ENCODE measurements at regions not wholly inside any gene's neighbourhood (a gene's known extent, or its start where the extent isn't known, plus 50 kb on each side); places are given as distances from the start of the nearest gene placed in this dataset.

DNA sequence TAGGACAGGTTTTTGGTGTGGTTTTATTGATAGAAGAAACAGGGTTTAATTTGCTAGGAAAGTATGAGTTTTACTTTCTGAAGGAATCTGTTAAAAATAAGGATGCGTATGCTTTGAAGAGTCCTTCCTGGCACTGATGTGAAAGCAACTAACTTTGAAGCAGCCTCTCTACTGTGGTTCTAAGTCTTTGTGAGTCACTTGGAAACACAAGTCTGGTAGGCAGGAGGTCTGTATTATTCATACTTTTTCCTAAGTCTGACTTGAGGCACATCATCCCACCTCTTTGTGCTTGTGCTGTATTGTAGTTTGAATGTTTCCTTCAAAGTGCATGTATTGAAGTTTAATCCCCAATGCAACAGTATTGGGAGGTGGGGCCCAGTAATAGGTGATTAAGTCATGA is 129.0 kb downstream of the TAF11L14 start:
- TF ChIP-seq EZH2 (IDR thresholded peaks at IDR 0.05; ENCODE audit: low read depth, low read length, severe bottlenecking) (no peak), RFX5 (IDR thresholded peaks at IDR 0.05; ENCODE audit: borderline replicate concordance, low read depth, low read length) (no peak), JUN (IDR thresholded peaks at IDR 0.05; ENCODE audit: low read depth, low read length) (no peak), SP1 (IDR thresholded peaks at IDR 0.05; ENCODE audit: low read depth, low read length) (no peak), POLR2AphosphoS5 (IDR thresholded peaks at IDR 0.05; ENCODE audit: low read depth, low read length) (no peak), RBBP5 (IDR thresholded peaks at IDR 0.05; ENCODE audit: borderline replicate concordance, low read depth, low read length) (no peak), SIN3A (conservative IDR thresholded peaks at IDR 0.05 in 1 of 2, IDR thresholded peaks at IDR 0.05 in 1 of 2; ENCODE audit: low read depth in 1 of 2, low read length in 2 of 2) (no peak), BACH1 (IDR thresholded peaks at IDR 0.05; ENCODE audit: low read length) (no peak)
- TF ChIP-seq, protein P1, sequence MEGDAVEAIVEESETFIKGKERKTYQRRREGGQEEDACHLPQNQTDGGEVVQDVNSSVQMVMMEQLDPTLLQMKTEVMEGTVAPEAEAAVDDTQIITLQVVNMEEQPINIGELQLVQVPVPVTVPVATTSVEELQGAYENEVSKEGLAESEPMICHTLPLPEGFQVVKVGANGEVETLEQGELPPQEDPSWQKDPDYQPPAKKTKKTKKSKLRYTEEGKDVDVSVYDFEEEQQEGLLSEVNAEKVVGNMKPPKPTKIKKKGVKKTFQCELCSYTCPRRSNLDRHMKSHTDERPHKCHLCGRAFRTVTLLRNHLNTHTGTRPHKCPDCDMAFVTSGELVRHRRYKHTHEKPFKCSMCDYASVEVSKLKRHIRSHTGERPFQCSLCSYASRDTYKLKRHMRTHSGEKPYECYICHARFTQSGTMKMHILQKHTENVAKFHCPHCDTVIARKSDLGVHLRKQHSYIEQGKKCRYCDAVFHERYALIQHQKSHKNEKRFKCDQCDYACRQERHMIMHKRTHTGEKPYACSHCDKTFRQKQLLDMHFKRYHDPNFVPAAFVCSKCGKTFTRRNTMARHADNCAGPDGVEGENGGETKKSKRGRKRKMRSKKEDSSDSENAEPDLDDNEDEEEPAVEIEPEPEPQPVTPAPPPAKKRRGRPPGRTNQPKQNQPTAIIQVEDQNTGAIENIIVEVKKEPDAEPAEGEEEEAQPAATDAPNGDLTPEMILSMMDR (IDR thresholded peaks at IDR 0.05; ENCODE audit: control extremely low read depth in 1 of 3, insufficient read depth in 1 of 3, low read depth in 1 of 3, low read length in 3 of 3) = no peak

All from H1 (cell line).